Gastroesophageal sphincter (tissue), 3 donors: ENCODE measurements at regions not wholly inside any gene's neighbourhood (a gene's known extent, or its start where the extent isn't known, plus 50 kb on each side); places are given as distances from the start of the nearest gene placed in this dataset.

Source experiments
- POLR2A ChIP-seq, 2 donors: fragments of 450-650 bp; IDR thresholded peaks; one replicate each; pipeline ENCODE4 v1.6.1; 2017; ENCODE audit warnings: antibody characterized with exemption in 2 of 2, mild to moderate bottlenecking in 2 of 2, moderate library complexity in 1 of 2
- POLR2AphosphoS5 ChIP-seq: sonication (generic); formaldehyde crosslinking; IDR thresholded peaks from one replicate; pipeline ENCODE4 v1.6.1; 2017; ENCODE audit warnings: antibody characterized with exemption
- TF ChIP-seq, protein P1 (sequence below), 4 experiments: fragments of 200-600 bp in 2 of 4; fragments of 450-650 bp in 2 of 4; sonication (generic) in 1 of 4; IDR thresholded peaks; one replicate each; pipeline ENCODE4 v1.5.1; 2017 to 2019; ENCODE audit warnings: antibody characterized with exemption in 4 of 4, mild to moderate bottlenecking in 2 of 4, moderate library complexity in 2 of 4

DNA sequence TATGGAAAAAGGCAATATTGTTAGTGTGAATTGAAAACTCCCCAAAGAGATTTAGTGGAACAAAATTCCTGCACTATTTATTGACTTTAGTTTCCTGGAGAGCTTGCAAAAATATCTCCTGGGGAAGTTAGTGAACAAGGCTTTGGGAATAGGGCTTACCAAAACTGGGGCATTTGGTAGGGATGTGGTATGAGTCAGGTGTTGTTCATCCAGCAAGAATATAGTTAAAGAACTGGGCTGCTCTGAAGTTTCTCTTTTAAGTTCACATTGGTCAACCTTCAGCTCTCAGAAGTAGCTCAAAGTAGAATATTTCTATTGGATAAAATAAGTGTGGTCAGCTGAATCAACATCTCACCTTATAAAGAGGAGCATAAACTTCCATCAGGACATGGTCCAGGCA, 185.0 kb downstream of the CPE start:
- TF ChIP-seq, protein P1, sequence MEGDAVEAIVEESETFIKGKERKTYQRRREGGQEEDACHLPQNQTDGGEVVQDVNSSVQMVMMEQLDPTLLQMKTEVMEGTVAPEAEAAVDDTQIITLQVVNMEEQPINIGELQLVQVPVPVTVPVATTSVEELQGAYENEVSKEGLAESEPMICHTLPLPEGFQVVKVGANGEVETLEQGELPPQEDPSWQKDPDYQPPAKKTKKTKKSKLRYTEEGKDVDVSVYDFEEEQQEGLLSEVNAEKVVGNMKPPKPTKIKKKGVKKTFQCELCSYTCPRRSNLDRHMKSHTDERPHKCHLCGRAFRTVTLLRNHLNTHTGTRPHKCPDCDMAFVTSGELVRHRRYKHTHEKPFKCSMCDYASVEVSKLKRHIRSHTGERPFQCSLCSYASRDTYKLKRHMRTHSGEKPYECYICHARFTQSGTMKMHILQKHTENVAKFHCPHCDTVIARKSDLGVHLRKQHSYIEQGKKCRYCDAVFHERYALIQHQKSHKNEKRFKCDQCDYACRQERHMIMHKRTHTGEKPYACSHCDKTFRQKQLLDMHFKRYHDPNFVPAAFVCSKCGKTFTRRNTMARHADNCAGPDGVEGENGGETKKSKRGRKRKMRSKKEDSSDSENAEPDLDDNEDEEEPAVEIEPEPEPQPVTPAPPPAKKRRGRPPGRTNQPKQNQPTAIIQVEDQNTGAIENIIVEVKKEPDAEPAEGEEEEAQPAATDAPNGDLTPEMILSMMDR (IDR thresholded peaks at IDR 0.05), result no peak
- TF ChIP-seq POLR2A (IDR thresholded peaks at IDR 0.05) (no peak), POLR2AphosphoS5 (no peak)
